Adrenal gland (tissue), 5 donors: ENCODE measurements at regions not wholly inside any gene's neighbourhood (a gene's known extent, or its start where the extent isn't known, plus 50 kb on each side); places are given as distances from the start of the nearest gene placed in this dataset.

Source experiments
- POLR2A ChIP-seq, 2 donors: fragments of 450-650 bp; IDR thresholded peaks; one replicate each; pipeline ENCODE4 v1.6.1; 2017; ENCODE audit warnings: antibody characterized with exemption in 2 of 2, mild to moderate bottlenecking in 2 of 2, moderate library complexity in 1 of 2
- TF ChIP-seq, protein P1 (sequence below), 6 experiments: fragments of 450-650 bp in 4 of 6; fragments of 200-600 bp in 2 of 6; sonication (generic) in 1 of 6; IDR thresholded peaks; 1 replicate in 5 of 6; 2 replicates in 1 of 6; pipeline versions ENCODE4 v1.5.1 to v1.8.0; 2016 to 2021; ENCODE audit warnings: antibody characterized with exemption in 6 of 6, mild to moderate bottlenecking in 2 of 6, moderate library complexity in 1 of 6
- donor health status: DM: no; HTN: no; CAD: no.

DNA sequence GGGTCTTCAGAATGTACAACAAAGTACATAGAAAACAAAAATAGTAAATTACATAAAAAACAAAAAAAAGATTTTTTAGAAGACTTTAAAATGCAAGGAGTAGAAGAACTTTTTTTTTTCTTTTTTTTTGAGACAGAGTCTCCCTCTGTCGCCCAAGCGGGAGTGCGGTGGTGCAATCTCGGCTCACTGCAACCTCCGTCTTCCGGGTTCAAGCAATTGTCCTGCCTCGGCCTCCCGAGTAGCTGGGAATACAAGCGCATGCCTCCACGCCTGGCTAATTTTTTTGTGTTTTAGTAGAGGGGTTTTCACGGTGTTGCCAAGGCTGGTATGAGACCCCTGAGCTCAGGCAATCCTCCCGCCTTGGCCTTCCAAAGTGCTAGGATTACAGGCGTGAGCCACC, 104.5 kb upstream of the ZC3H15 start:
- TF ChIP-seq, protein P1, sequence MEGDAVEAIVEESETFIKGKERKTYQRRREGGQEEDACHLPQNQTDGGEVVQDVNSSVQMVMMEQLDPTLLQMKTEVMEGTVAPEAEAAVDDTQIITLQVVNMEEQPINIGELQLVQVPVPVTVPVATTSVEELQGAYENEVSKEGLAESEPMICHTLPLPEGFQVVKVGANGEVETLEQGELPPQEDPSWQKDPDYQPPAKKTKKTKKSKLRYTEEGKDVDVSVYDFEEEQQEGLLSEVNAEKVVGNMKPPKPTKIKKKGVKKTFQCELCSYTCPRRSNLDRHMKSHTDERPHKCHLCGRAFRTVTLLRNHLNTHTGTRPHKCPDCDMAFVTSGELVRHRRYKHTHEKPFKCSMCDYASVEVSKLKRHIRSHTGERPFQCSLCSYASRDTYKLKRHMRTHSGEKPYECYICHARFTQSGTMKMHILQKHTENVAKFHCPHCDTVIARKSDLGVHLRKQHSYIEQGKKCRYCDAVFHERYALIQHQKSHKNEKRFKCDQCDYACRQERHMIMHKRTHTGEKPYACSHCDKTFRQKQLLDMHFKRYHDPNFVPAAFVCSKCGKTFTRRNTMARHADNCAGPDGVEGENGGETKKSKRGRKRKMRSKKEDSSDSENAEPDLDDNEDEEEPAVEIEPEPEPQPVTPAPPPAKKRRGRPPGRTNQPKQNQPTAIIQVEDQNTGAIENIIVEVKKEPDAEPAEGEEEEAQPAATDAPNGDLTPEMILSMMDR (IDR thresholded peaks at IDR 0.05), result no peak
- no peak for TF ChIP-seq POLR2A (IDR thresholded peaks at IDR 0.05)
